ENCODE measurements at regions not wholly inside any gene's neighbourhood (a gene's known extent, or its start where the extent isn't known, plus 50 kb on each side); places are given as distances from the start of the nearest gene placed in this dataset.

GRCh38 chr1:29441916-29442668 lies 205.8 kb downstream of the PTPRU start:
- Histone ChIP-seq H3K36me3 (no peaks in the 10 kb centered on the region), H3K4me1 (peaks cover 16% of the 10 kb centered on the region), H3K79me2 (ENCODE audit: low read depth) (no peaks in the 10 kb centered on the region), H3K9me3 (ENCODE audit: low read depth) (no peaks in the 10 kb centered on the region), H4K20me1 (ENCODE audit: low read depth) (no peaks in the 10 kb centered on the region), H3K9ac (no peak overlapping the region), H2AFZ (replicated peaks) (no peak overlapping the region), H3K4me2 (no peak overlapping the region), H3K4me3 (no peak overlapping the region), H3K27ac (no peak overlapping the region), H3F3A (ENCODE audit: low read depth) (no peaks in the 10 kb centered on the region), H3K27me3 (no peaks in the 10 kb centered on the region)
- H3K27ac Mint-ChIP-seq: no peak overlapping the region
- no peak for DNase-seq (ENCODE audit: low spot score)
- no peak overlapping the region for H3K4me3 Mint-ChIP-seq
- H3K36me3 Mint-ChIP-seq: no peaks in the 10 kb centered on the region
- H3K4me1 Mint-ChIP-seq: peaks cover 20% of the 10 kb centered on the region
- H3K9me3 Mint-ChIP-seq: no peaks in the 10 kb centered on the region
- TF ChIP-seq CTCF (IDR thresholded peaks at IDR 0.05) (no peak), EZH2 (IDR thresholded peaks at IDR 0.05) (no peak), EZH2phosphoT487 (IDR thresholded peaks at IDR 0.05) (no peak)
- peaks cover 10% of the 10 kb centered on the region for H3K27me3 Mint-ChIP-seq (ENCODE audit: insufficient read depth, low read depth)

- no peaks in the 10 kb centered on the region for H3K36me3 Mint-ChIP-seq
- TF ChIP-seq CTCF (IDR thresholded peaks at IDR 0.05): no peak
- no peak for TF ChIP-seq EZH2phosphoT487 (IDR thresholded peaks at IDR 0.05)
- no peak for TF ChIP-seq EZH2 (IDR thresholded peaks at IDR 0.05)
- Histone ChIP-seq H3K4me1 (peaks cover 16% of the 10 kb centered on the region), H3K4me3 (no peak overlapping the region), H3K27ac (no peak overlapping the region), H3K36me3 (no peaks in the 10 kb centered on the region), H3K4me2 (no peak overlapping the region), H3K27me3 (no peaks in the 10 kb centered on the region), H3K9me3 (ENCODE audit: low read depth) (no peaks in the 10 kb centered on the region), H3F3A (ENCODE audit: low read depth) (no peaks in the 10 kb centered on the region), H2AFZ (replicated peaks) (no peak overlapping the region), H3K9ac (no peak overlapping the region), H3K79me2 (ENCODE audit: low read depth) (no peaks in the 10 kb centered on the region), H4K20me1 (ENCODE audit: low read depth) (no peaks in the 10 kb centered on the region)
- DNase-seq (ENCODE audit: low spot score): no peak
- peaks cover 6% of the 10 kb centered on the region for H3K27me3 Mint-ChIP-seq (ENCODE audit: insufficient read depth, low read depth)
- no peaks in the 10 kb centered on the region for H3K9me3 Mint-ChIP-seq
- peaks cover 20% of the 10 kb centered on the region for H3K4me1 Mint-ChIP-seq
- H3K4me3 Mint-ChIP-seq: no peak overlapping the region
- no peak overlapping the region for H3K27ac Mint-ChIP-seq
These were observed 203.3 kb downstream of the PTPRU start for GRCh38 chr1:29439615-29440014.

GRCh38 chr1:29438991-29439390 lies 202.7 kb downstream of the PTPRU start:
- no peak overlapping the region for H3K9ac ChIP-seq
- no peaks in the 10 kb centered on the region for H3F3A ChIP-seq (ENCODE audit: low read depth)
- Mint-ChIP-seq H3K27me3 (ENCODE audit: insufficient read depth, low read depth) (peaks cover 5% of the 10 kb centered on the region), H3K27ac (no peak overlapping the region), H3K36me3 (no peaks in the 10 kb centered on the region), H3K9me3 (no peaks in the 10 kb centered on the region), H3K4me3 (no peak overlapping the region), H3K4me1 (peaks cover 20% of the 10 kb centered on the region)
- no peak for TF ChIP-seq EZH2phosphoT487 (IDR thresholded peaks at IDR 0.05)
- no peak for TF ChIP-seq EZH2 (IDR thresholded peaks at IDR 0.05)
- no peak for TF ChIP-seq CTCF (IDR thresholded peaks at IDR 0.05)
- H4K20me1 ChIP-seq (ENCODE audit: low read depth): no peaks in the 10 kb centered on the region
- no peak overlapping the region for H3K27ac ChIP-seq
- DNase-seq (ENCODE audit: low spot score): no peak
- H3K4me3 ChIP-seq: no peak overlapping the region
- no peak overlapping the region for H3K4me2 ChIP-seq
- H3K4me1 ChIP-seq: peaks cover 16% of the 10 kb centered on the region
- H3K79me2 ChIP-seq (ENCODE audit: low read depth): no peaks in the 10 kb centered on the region
- no peaks in the 10 kb centered on the region for H3K36me3 ChIP-seq
- no peaks in the 10 kb centered on the region for H3K9me3 ChIP-seq (ENCODE audit: low read depth)
- no peak overlapping the region for H2AFZ ChIP-seq (replicated peaks)
- H3K27me3 ChIP-seq: no peaks in the 10 kb centered on the region

All from neural progenitor cell (in vitro differentiated cells).